ENCODE measurements at regions not wholly inside any gene's neighbourhood (a gene's known extent, or its start where the extent isn't known, plus 50 kb on each side); places are given as distances from the start of the nearest gene placed in this dataset.
"Not testable (repeated sequence)": the region's sequence is repeated elsewhere in the genome, so short reads cannot be mapped to it uniquely, and the experiment has no call there.

DNA sequence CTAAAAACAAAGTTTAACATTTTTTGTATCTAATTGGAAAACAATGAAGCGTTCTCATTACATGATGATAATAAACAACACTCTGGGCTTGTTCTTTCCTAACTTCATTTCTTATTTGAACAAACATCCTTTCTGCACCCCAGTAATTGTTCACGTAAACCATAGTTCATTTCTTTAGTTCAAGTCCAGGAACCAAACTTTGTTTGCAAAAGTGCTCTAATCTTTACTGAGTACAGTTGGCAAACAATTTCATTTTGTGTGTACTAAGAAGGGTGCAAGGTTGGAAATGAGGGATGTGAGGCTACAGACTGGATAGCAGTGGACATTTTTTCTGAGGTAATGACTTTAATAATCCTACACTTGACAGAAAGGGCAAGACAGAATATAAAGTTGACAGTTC, 113.5 kb downstream of the NREP start:
- Mint-ChIP-seq H3K4me1 (no peaks in the 10 kb centered on the region), H3K36me3 (no peaks in the 10 kb centered on the region), H3K4me3 (no peak overlapping the region), H3K9me3 (peaks cover 0 to 9% (median 3%) of the 10 kb centered on the region in 3 donors), H3K27me3 (peaks cover 5% of the 10 kb centered on the region), H3K27ac (no peak overlapping the region)

DNA sequence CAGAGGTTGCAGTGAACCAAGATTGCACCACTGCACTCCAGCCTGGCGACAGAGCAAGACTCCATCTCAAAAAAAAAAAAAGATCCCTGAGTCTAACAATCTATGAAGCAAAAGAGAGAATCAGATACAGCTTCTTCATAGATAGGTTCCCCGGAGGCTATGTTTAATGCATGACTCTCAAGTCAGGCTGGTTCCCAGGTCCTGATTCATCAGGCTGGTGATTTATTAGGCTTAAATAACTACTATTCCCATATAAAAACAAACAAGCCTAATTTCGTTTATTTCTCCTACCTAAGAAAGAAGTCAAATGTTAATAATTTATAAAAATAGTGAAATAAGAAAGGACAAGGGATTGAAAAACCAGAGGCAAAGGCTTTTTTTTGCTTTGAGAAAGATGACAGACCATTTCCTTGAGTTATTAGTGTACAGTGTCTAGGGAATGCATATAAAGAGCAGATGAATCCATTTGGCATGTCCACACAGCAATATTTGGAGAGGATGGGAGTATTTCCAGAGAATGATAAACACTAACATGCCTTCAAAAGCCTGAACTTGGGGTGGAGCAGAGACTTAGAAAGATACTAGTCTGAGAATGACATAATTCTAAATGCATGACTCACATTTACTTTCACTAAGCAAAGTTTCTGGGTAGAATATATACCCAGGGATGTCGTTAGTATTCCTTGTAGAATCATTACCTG, 115.3 kb downstream of the NREP start:
- no peak overlapping the region for H3K27ac Mint-ChIP-seq
- H3K4me1 Mint-ChIP-seq = no peaks in the 10 kb centered on the region
- peaks cover 5 to 10% (median 9%) of the 10 kb centered on the region in 3 donors for H3K9me3 Mint-ChIP-seq
- no peak overlapping the region for H3K4me3 Mint-ChIP-seq
- peaks cover 5% of the 10 kb centered on the region for H3K27me3 Mint-ChIP-seq
- H3K36me3 Mint-ChIP-seq = no peaks in the 10 kb centered on the region

DNA sequence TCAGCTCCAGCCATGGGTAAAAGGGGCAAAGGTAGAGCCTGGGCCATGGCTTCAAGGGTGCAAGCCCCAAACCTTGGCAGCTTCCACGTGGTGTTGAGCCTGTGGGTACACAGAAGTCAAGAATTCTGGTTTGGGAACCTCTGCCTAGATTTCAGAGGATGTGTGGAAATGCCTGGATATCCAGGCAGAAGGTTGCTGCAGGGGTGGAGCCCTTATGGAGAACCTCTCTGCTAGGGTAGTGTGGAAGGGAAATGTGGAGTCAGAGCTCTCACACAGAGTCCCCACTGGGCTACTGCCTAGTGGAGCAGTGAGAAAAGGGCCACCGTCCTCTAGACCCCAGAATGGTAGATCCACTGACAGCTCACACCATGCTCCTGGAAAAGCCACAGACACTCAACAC, 117.1 kb downstream of the NREP start:
- Mint-ChIP-seq H3K27me3 (no peaks in the 10 kb centered on the region), H3K36me3 (no peaks in the 10 kb centered on the region), H3K27ac (no peak overlapping the region), H3K4me3 (no peak overlapping the region), H3K9me3 (peaks cover 5 to 10% (median 9%) of the 10 kb centered on the region in 3 donors), H3K4me1 (no peaks in the 10 kb centered on the region)

DNA sequence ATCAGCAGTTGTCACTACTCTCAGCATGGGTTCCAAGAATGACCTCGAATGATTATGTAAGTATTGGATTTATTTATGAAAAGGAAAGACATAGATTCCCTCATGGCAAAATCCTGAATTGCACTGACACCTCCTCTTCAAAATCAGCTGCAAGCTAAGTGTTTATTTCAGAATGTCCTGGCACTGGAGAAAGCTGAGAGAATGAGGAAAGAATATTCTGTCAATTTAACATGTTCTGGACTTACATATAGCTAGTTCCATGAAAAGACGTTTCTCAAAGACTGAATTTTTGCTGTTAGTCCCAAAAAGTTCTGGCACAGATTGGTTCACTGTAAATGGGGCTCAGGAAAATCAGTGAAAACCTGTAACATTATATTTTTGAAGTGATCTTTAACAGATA, 120.3 kb downstream of the NREP start:
- H3K9me3 Mint-ChIP-seq = peaks cover 5 to 10% (median 6%) of the 10 kb centered on the region in 3 donors
- H3K27ac Mint-ChIP-seq = no peak overlapping the region
- H3K27me3 Mint-ChIP-seq = no peaks in the 10 kb centered on the region
- no peak overlapping the region for H3K4me3 Mint-ChIP-seq
- no peaks in the 10 kb centered on the region for H3K4me1 Mint-ChIP-seq
- no peaks in the 10 kb centered on the region for H3K36me3 Mint-ChIP-seq

DNA sequence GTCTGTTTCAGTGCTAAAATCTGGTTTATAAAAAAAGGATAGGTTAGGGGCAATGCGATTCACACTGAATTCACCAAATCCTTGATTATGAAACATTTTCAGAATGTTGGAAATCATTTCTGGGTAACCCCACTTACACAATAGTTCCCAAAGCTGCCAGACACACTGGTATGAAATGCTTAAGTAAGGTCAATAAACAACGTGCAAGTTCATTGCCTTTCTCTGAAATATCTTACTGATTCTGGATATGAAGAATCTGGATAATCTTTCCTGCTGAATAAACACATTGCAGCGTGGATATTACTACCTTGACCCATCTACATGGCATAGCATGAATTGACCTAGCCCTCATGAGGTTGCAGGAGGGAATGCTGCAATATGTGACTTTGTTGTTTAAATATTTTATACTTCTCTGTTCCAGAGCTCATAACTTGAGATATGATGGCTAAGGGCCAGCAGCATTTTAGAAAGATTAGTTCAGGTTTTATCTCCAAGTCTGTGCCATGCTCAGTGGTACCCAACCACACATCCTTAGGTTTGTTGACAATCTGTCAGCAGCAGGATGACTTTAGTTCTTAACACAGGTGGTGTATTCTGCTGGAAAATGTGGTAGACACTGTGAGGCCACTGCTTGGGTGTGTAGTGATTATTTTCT, 121.0 kb downstream of the NREP start:
- no peaks in the 10 kb centered on the region for H3K4me1 Mint-ChIP-seq

DNA sequence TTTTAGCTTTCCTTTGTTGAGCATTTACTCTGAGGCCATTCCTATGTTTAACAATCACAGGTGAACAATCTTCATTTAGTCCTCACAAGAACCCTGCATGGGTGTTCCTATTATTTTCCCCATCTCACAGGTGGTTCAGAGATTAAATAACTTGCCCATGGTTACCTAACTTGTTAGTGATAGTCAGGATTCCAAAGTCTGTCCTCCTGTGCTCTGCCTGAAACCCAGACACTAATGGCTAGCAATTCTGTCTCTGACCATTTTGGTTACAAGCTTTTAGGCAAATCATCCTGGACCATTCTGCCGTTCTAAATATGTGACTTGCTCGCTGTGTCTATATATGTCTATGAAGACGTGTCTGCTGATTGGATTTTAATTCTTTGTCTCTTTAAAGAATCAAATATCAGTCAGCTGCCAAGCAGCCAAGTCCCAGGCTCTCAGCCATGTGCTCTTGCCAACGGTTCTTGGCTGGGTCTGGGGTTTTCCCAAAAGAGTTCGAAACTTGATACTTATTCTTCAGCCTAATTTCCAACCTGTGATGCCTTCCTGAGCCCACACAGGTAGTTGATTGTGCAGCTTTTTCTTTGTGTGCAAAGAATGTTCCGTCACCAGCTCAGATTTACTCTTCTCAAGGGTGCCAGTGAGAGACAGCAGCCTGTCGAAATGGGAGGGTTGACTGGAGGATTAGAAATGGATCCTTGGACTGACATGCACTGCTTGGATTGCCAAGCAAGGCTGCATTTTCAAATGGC, 121.7 kb downstream of the NREP start:
- H3K9me3 Mint-ChIP-seq = peaks cover 5 to 10% (median 6%) of the 10 kb centered on the region in 3 donors

More for the DNA sequence above, 121.0 kb downstream of the NREP start:
- peaks cover 5 to 10% (median 6%) of the 10 kb centered on the region in 3 donors for H3K9me3 Mint-ChIP-seq
- no peak overlapping the region for H3K4me3 Mint-ChIP-seq
- no peaks in the 10 kb centered on the region for H3K27me3 Mint-ChIP-seq
- no peaks in the 10 kb centered on the region for H3K36me3 Mint-ChIP-seq
- no peak overlapping the region for H3K27ac Mint-ChIP-seq

DNA sequence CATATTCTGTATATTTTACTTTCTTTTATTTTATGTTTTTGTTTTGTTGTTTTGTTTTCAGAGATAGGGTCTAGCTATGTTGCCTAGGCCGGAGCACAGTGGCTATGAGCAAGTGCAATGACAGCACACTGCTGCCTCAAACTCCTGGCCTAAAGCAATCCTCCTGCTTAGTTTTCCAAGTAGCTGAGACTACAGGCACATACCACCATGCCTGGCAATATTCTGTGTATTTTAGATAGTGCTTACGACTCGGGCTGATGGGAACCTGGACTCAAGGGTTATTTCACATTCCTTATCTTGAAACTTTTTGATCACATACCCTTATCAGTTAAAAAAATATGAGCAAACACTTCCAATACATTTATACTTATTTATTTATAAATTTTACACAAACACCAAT, 119.0 kb upstream of the STARD4 start:
- no peaks in the 10 kb centered on the region for H3K4me1 Mint-ChIP-seq
- peaks cover 2% of the 10 kb centered on the region for H3K36me3 Mint-ChIP-seq
- no peak overlapping the region for H3K4me3 Mint-ChIP-seq
- peaks cover 3% of the 10 kb centered on the region for H3K27me3 Mint-ChIP-seq
- no peak overlapping the region for H3K27ac Mint-ChIP-seq
- H3K9me3 Mint-ChIP-seq = peaks cover 2 to 6% (median 3%) of the 10 kb centered on the region in 3 donors

More for the DNA sequence above, 121.7 kb downstream of the NREP start:
- no peaks in the 10 kb centered on the region for H3K4me1 Mint-ChIP-seq
- H3K27me3 Mint-ChIP-seq = no peaks in the 10 kb centered on the region
- no peaks in the 10 kb centered on the region for H3K36me3 Mint-ChIP-seq
- H3K27ac Mint-ChIP-seq = no peak overlapping the region
- no peak overlapping the region for H3K4me3 Mint-ChIP-seq

DNA sequence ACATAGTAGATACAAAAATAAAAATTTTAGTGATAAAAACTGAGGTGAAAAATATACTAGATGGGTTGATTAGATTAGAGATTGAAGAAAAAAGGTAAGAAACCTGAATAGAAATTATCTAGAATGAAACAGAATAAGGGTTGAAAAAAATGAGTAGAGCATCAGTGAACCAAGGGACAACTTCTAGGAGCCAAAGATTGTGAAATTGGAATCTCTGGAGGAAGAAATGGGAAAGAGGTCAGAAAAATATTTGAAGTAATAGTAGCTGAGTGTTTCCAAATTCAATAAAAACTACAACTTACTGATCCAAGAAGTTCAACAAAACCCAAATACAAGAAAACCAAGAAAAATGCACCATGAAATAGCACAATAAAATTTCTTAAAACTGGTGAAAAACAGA, 116.6 kb upstream of the STARD4 start:
- Mint-ChIP-seq H3K9me3 (peaks cover 3 to 8% (median 6%) of the 10 kb centered on the region in 3 donors), H3K36me3 (peaks cover 4% of the 10 kb centered on the region), H3K4me3 (no peak overlapping the region), H3K27ac (no peak overlapping the region), H3K4me1 (no peaks in the 10 kb centered on the region), H3K27me3 (peaks cover 3% of the 10 kb centered on the region)

DNA sequence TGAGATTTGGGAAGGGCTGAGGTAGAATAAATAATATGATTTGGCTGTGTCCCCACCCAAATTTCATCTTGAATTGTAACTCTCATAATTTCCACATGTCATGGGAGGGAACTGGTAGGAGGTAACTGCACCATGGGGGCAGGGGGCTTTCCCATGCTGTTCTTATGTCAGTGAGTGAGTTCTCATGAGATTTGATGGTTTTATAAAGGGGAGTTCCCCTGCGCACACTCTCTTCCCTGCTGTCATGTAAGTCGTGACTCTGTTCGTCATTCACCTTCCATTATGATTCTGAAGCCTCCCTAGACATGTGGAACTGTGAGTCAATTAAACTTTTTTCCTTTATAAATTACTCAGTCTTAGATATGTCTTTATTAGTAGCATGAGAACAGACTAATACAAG, 115.5 kb upstream of the STARD4 start:
- H3K4me3 Mint-ChIP-seq = no peak overlapping the region
- H3K27ac Mint-ChIP-seq = no peak overlapping the region
- H3K36me3 Mint-ChIP-seq = peaks cover 4% of the 10 kb centered on the region
- H3K4me1 Mint-ChIP-seq = no peaks in the 10 kb centered on the region
- H3K27me3 Mint-ChIP-seq = peaks cover 3% of the 10 kb centered on the region
- H3K9me3 Mint-ChIP-seq = peaks cover 3 to 8% (median 6%) of the 10 kb centered on the region in 3 donors

DNA sequence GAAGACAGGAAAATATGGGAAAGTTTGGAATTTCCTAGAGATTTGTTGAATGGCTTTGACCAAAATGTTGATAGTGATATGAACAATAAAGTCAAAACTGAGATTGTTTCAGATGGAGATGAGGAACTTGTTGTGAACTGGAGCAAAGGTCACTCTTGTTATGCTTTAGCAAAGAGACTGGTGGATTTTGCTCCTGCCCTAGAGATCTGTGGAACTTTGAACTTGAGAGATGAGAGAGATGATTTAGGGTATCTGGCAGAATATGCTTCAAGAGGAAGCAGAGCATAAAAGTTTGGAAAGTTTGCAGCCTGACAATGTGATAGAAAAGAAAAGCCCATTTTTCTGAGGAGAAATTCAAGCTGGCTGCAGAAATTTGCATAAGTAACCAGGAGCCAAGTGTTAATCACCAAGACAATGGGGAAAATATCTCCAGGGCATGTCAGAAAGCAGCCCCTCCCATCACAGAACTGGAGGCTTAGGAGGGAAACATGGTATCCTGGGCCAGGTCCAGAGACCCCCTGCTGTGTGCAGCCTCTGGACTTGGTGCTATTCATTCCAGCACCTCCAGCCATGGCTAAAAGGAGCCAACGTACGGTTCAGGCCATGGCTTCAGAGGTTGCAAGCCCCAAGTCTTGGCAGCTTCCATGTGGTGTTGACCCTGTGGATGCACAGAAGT, 114.3 kb upstream of the STARD4 start:
- Mint-ChIP-seq H3K4me1 (no peaks in the 10 kb centered on the region), H3K9me3 (peaks cover 3 to 8% (median 6%) of the 10 kb centered on the region in 3 donors), H3K4me3 (no peak overlapping the region), H3K36me3 (peaks cover 4% of the 10 kb centered on the region), H3K27me3 (peaks cover 3% of the 10 kb centered on the region), H3K27ac (no peak overlapping the region)

DNA sequence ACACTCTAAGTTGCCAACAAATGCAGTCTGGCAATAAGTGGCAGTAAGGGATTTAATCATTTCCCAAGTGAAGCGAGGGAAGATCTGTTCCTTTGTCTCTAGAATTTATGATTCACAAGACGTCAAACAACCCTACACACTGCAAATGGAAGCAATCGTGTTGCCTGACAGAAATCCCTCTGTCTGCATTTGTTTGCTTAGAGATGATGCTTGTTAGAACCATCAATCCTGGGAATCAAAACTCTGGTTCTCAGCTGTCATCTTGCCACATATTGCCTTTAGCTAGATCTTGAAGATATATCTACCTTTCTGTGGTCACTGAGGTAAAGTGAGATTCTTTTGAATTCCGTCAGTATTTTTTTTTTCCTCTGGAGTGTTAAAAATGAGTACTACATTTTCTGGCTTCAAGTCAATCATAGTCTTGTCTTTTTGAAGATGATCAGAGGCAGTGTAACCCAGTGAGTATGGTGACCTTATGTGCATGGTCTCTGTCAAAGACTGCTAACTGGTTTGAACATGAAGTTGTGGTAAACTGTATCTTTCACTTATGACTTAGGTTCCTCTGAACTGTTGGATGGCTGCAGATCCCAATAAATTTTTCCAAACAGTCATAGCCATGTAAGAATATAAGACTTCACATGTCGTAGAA, 106.4 kb upstream of the STARD4 start:
- no peaks in the 10 kb centered on the region for H3K36me3 Mint-ChIP-seq
- H3K4me1 Mint-ChIP-seq = no peaks in the 10 kb centered on the region
- H3K9me3 Mint-ChIP-seq = peaks cover 0 to 6% (median 0%) of the 10 kb centered on the region in 3 donors
- peaks cover 1% of the 10 kb centered on the region for H3K27me3 Mint-ChIP-seq
- H3K27ac Mint-ChIP-seq = no peak overlapping the region
- H3K4me3 Mint-ChIP-seq = no peak overlapping the region

DNA sequence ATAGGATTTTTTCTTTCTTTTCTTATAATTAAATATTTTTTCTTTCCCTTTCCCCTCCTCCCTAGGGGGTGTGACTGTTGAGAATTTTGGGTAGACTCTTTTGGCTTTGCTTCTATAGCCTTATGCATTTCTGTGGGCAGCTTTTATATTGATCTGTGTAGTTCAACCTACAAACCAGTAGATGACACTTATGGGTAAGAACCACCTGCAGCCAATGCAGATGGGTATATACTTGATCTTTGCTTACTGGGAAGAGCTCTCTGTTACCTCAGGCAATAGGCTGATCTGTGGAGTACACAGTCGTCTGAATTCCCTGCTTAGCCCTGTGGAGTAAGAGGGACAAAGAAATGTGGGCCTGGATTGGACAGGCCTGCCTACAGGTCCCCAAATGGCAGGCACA, 102.7 kb upstream of the STARD4 start:
- peaks cover 3 to 8% (median 8%) of the 10 kb centered on the region in 3 donors for H3K9me3 Mint-ChIP-seq
- no peak overlapping the region for H3K4me3 Mint-ChIP-seq

DNA sequence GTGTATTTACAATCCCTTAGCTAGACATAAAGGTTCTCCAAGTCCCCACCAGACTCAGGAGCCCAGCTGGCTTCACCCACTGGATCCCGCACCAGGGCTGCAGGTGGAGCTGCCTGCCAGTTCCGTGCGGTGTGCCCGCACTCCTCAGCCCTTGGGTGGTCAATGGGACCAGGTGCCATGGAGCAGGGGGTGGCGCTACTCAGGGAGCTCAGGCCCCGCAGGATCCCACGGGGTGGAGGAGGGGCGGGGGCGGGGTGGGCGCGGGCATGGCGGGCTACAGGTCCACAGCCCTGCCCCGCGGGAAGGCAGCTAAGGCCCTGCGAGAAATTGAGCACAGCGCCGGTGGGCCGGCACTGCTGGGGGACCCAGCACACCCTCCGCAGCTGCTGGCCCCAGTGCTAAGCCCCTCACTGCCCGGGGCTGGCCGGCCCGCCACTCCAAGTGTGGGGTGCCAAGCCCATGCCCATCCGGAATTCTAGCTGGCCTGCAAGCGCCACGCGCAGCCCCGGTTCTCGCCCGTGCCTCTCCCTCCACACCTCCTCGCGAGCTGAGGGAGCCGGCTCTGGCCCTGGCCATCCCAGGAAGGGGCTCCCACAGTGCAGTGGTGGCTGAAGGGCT, 99.8 kb upstream of the STARD4 start:
- H3K27ac Mint-ChIP-seq, H3K4me1 Mint-ChIP-seq, H3K27me3 Mint-ChIP-seq, H3K4me3 Mint-ChIP-seq, H3K36me3 Mint-ChIP-seq: not testable (repeated sequence)
- H3K9me3 Mint-ChIP-seq = peaks cover 3 to 15% (median 7%) of the 10 kb centered on the region in 3 donors

More for the DNA sequence above, 102.7 kb upstream of the STARD4 start:
- no peak overlapping the region for H3K27ac Mint-ChIP-seq
- H3K27me3 Mint-ChIP-seq = no peaks in the 10 kb centered on the region
- no peaks in the 10 kb centered on the region for H3K36me3 Mint-ChIP-seq
- H3K4me1 Mint-ChIP-seq = no peaks in the 10 kb centered on the region

DNA sequence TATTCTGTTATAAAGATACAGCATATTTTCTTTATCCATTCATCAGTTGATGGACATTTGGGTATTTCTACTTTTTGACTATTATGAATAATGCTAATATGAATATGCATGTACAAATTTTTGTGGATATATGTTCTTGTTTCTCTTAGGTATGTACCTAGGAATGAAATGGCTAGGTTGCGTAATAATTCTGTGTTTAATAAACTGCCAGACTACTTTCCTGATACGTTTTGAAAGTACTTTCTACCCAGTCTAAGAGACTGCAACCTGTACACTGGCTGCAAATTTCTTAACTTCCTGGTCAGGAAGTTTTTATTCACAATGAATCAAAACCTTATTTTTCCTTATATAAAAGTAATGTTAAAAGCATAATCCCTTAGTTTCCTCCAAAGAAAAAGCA, 93.9 kb upstream of the STARD4 start:
- Mint-ChIP-seq H3K27me3 (no peaks in the 10 kb centered on the region), H3K9me3 (peaks cover 3 to 15% (median 4%) of the 10 kb centered on the region in 3 donors), H3K4me1 (no peaks in the 10 kb centered on the region), H3K36me3 (no peaks in the 10 kb centered on the region), H3K4me3 (no peak overlapping the region), H3K27ac (no peak overlapping the region)
